ENCODE measurements at regions not wholly inside any gene's neighbourhood (a gene's known extent, or its start where the extent isn't known, plus 50 kb on each side); places are given as distances from the start of the nearest gene placed in this dataset.

DNA sequence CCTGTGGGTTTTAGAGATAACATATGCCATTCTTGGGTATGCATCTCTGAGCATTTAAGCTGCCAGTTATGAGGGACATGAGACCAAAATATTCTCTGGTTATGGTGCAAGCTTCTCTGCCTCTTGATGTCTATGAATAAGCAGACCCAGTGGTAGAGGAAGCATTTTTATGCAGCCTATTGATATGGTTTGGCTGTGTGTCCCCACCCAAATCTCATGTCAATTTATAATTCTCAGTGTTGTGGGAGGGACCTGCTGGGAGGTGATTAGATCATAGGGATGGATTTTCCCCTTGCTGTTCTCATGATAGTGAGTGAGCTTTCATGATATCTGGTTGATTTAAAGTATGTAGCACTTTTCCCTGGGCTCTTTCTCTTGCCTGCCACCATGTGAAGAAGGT, 187.2 kb downstream of the ARHGAP12 start:
- intact Hi-C loops (cut with DNase I): no loop called here
- H3K4me3 ChIP-seq: no peak overlapping the region
- peaks cover 0 to 7% of the 10 kb centered on the region in 2 donors for H3K9me3 ChIP-seq
- DNase-seq (no peak), ATAC-seq (no peak)
- peaks cover 0 to 11% of the 10 kb centered on the region in 2 donors for H3K4me1 ChIP-seq
- no peak overlapping the region for H3K27ac ChIP-seq
- H3K36me3 ChIP-seq: no peaks in the 10 kb centered on the region
- no peak for TF ChIP-seq CTCF (IDR thresholded peaks at IDR 0.05)
- H3K27me3 ChIP-seq: no peaks in the 10 kb centered on the region

DNA sequence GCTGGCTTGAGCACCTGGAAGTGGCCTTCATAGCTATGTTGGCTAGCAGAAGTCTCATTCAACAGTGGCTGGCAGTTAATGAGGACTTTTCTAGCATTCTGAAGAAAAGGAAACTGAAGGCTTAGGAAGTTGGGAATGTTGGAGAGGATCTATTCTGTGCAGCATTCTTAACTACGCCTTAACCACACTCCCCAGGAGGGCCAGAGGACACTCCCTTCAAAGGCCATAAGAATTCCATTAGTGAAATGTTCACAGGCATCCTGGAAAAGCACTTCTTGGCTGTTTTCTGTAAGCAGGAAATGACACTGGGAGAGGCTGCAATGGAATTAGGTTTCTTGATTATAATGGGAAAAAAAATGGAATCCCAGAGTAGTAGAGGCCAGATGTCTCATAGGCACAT, 188.9 kb downstream of the ARHGAP12 start:
- ATAC-seq (no peak), DNase-seq (no peak)
- Histone ChIP-seq H3K9me3 (peaks cover 0 to 11% of the 10 kb centered on the region in 2 donors), H3K27ac (no peak overlapping the region), H3K4me1 (no peaks in the 10 kb centered on the region), H3K27me3 (no peaks in the 10 kb centered on the region), H3K4me3 (no peak overlapping the region), H3K36me3 (no peaks in the 10 kb centered on the region)
- no peak for TF ChIP-seq CTCF (IDR thresholded peaks at IDR 0.05)
- intact Hi-C loops (cut with DNase I): loop anchor here in 1 of 2 donors (10.0 kb wide), 1 partner anchor 365 kb away; no protein-coding TSS in a partner anchor

GRCh38 chr10:31739146-31739545, 189.5 kb downstream of the ARHGAP12 start:
- Histone ChIP-seq H3K27me3 (no peaks in the 10 kb centered on the region), H3K36me3 (no peaks in the 10 kb centered on the region)
- intact Hi-C loops (cut with DNase I): loop anchor here in 1 of 2 donors (10.0 kb wide), 1 partner anchor 366 kb away; no protein-coding TSS in a partner anchor

GRCh38 chr10:31731711-31732110, 196.9 kb downstream of the ARHGAP12 start:
- Histone ChIP-seq H3K4me1 (no peaks in the 10 kb centered on the region), H3K27me3 (no peaks in the 10 kb centered on the region), H3K27ac (no peak overlapping the region), H3K36me3 (no peaks in the 10 kb centered on the region), H3K9me3 (peaks cover 0 to 7% of the 10 kb centered on the region in 2 donors), H3K4me3 (no peak overlapping the region)
- ATAC-seq: no peak
- DNase-seq: no peak
- intact Hi-C loops (cut with DNase I): loop anchor here in 1 of 2 donors (10.0 kb wide), 1 partner anchor 373 kb away; no protein-coding TSS in a partner anchor
- no peak for TF ChIP-seq CTCF (IDR thresholded peaks at IDR 0.05)

More at GRCh38 chr10:31739146-31739545, 189.5 kb downstream of the ARHGAP12 start:
- no peak for DNase-seq
- no peak overlapping the region for H3K4me3 ChIP-seq
- no peaks in the 10 kb centered on the region for H3K4me1 ChIP-seq
- no peak for ATAC-seq
- no peak for TF ChIP-seq CTCF (IDR thresholded peaks at IDR 0.05)
- H3K9me3 ChIP-seq: peaks cover 0 to 11% of the 10 kb centered on the region in 2 donors
- no peak overlapping the region for H3K27ac ChIP-seq

DNA sequence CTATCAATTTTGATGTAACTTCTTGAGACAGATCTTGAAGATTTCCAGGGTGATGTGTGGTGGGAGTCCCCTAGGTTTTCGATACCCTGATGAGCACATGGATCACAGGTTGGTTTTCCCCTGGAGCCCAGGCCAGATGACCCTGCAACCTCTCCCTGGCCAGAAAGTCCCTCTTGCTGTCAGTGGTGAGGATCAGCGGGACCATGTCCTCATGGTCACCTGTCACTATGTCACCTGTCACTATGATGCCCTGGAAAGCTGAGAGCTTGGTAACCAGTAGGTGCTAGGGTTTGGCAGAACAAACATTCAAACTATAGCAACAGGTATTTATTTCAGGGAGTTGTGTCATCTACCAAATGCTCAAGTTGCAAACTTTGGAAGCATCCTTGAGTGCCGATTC, 197.9 kb downstream of the ARHGAP12 start:
- Histone ChIP-seq H3K4me3 (no peak overlapping the region), H3K4me1 (no peaks in the 10 kb centered on the region), H3K9me3 (no peaks in the 10 kb centered on the region), H3K27ac (no peak overlapping the region), H3K27me3 (no peaks in the 10 kb centered on the region), H3K36me3 (no peaks in the 10 kb centered on the region)
- intact Hi-C loops (cut with DNase I): loop anchor here in 1 of 2 donors (10.0 kb wide), 1 partner anchor 374 kb away; no protein-coding TSS in a partner anchor
- no peak for DNase-seq
- ATAC-seq: no peak
- no peak for TF ChIP-seq CTCF (IDR thresholded peaks at IDR 0.05)
